WTC11 (cell line): ENCODE measurements at regions not wholly inside any gene's neighbourhood (a gene's known extent, or its start where the extent isn't known, plus 50 kb on each side); places are given as distances from the start of the nearest gene placed in this dataset.

Experiments
- ATAC-seq: fragments of 200-7000 bp; cut with Tn5 transposase; 2 replicates; pipeline ENCODE4 v1.10.0; 2021; ENCODE audit warnings: mild to moderate bottlenecking, moderate library complexity
- CTCF ChIA-PET: fragments of 300-600 bp; sonication (Branson Sonifier 250); formaldehyde crosslinking; loops from one replicate; lab custom pipeline; 2021; ENCODE audit warnings: antibody characterized with exemption; lab: Charles Lee
- POLR2A ChIA-PET: fragments of 350-600 bp; sonication (Branson Sonifier 250); formaldehyde crosslinking; loops from one replicate; lab custom pipeline; 2021; ENCODE audit warnings: antibody characterized with exemption; lab: Charles Lee
- DNase-seq: peaks from one replicate; pipeline ENCODE4 v3.0.0; 2021; ENCODE audit warnings: low spot score
- H3K27ac Mint-ChIP-seq: 2 replicates; pipeline ENCODE4 v1.8.0; 2021; ENCODE audit warnings: mixed read lengths
- H3K27me3 Mint-ChIP-seq: 2 replicates; pipeline ENCODE4 v1.8.0; 2021; ENCODE audit warnings: low read depth, mild to moderate bottlenecking, moderate library complexity, mixed read lengths
- H3K36me3 Mint-ChIP-seq: 2 replicates; pipeline ENCODE4 v1.8.0; 2021; ENCODE audit warnings: mixed read lengths
- H3K4me1 Mint-ChIP-seq: 2 replicates; pipeline ENCODE4 v1.8.0; 2022; ENCODE audit warnings: mixed read lengths
- H3K4me3 Mint-ChIP-seq: 2 replicates; pipeline ENCODE4 v1.8.0; 2021; ENCODE audit warnings: mild to moderate bottlenecking, moderate library complexity, mixed read lengths
- H3K9me3 Mint-ChIP-seq: 2 replicates; pipeline ENCODE4 v1.8.0; 2021; ENCODE audit warnings: mixed read lengths
- ATF6 ChIP-seq: sonication (generic); formaldehyde crosslinking; IDR thresholded peaks from 2 replicates; pipeline ENCODE4 v1.8.1; 2023; ENCODE audit warnings: mild to moderate bottlenecking, missing genetic modification reagents
- CDX4 ChIP-seq: fragments of 250-450 bp; sonication (Bioruptor Pico); IDR thresholded peaks from 2 replicates; pipeline ENCODE4 v1.9.0; 2021; ENCODE audit warnings: moderate library complexity, mild to moderate bottlenecking, inconsistent platforms, borderline replicate concordance
- ELF4 ChIP-seq: sonication (generic); formaldehyde crosslinking; IDR thresholded peaks from 2 replicates; pipeline ENCODE4 v1.8.1; 2022; ENCODE audit warnings: low read depth, mild to moderate bottlenecking, moderate library complexity, missing genetic modification reagents
- ERG ChIP-seq: fragments of 250-450 bp; sonication (Bioruptor Pico); IDR thresholded peaks from 2 replicates; pipeline ENCODE4 v1.8.0; 2021; ENCODE audit warnings: mild to moderate bottlenecking
- ESRRA ChIP-seq: sonication (generic); formaldehyde crosslinking; IDR thresholded peaks from 2 replicates; pipeline ENCODE4 v1.8.1; 2022; ENCODE audit warnings: mild to moderate bottlenecking, missing genetic modification reagents, borderline replicate concordance
- ETV6 ChIP-seq: sonication (generic); formaldehyde crosslinking; IDR thresholded peaks from 2 replicates; pipeline ENCODE4 v1.8.1; 2022; ENCODE audit warnings: mild to moderate bottlenecking, missing genetic modification reagents
- FOXK1 ChIP-seq: sonication (generic); formaldehyde crosslinking; IDR thresholded peaks from 2 replicates; pipeline ENCODE4 v1.8.0; 2022; ENCODE audit warnings: mild to moderate bottlenecking, moderate library complexity, missing genetic modification reagents
- FOXP4 ChIP-seq: sonication (generic); formaldehyde crosslinking; IDR thresholded peaks from 2 replicates; pipeline ENCODE4 v1.8.0; 2022; ENCODE audit warnings: mild to moderate bottlenecking, missing genetic modification reagents
- GABPB1 ChIP-seq: sonication (generic); formaldehyde crosslinking; IDR thresholded peaks from 2 replicates; pipeline ENCODE4 v1.8.1; 2023; ENCODE audit warnings: mild to moderate bottlenecking, missing genetic modification reagents
- MAX ChIP-seq: sonication (generic); formaldehyde crosslinking; IDR thresholded peaks from 2 replicates; pipeline ENCODE4 v1.8.0; 2022; ENCODE audit warnings: mild to moderate bottlenecking, missing genetic modification reagents
- NFYB ChIP-seq: sonication (generic); formaldehyde crosslinking; conservative IDR thresholded peaks from 2 replicates; pipeline ENCODE4 v1.8.0; 2022; ENCODE audit warnings: low read depth, missing genetic modification reagents
- RELA ChIP-seq: sonication (generic); formaldehyde crosslinking; IDR thresholded peaks from 2 replicates; pipeline ENCODE4 v1.8.1; 2022; ENCODE audit warnings: missing genetic modification reagents, mild to moderate bottlenecking, borderline replicate concordance
- TCF7 ChIP-seq: sonication (generic); formaldehyde crosslinking; IDR thresholded peaks from 2 replicates; pipeline ENCODE4 v1.8.0; 2022; ENCODE audit warnings: mild to moderate bottlenecking, low read depth, missing genetic modification reagents, moderate library complexity
- TP53 ChIP-seq: sonication (generic); formaldehyde crosslinking; IDR thresholded peaks from 2 replicates; pipeline ENCODE4 v1.8.1; 2023; ENCODE audit warnings: mild to moderate bottlenecking, missing genetic modification reagents
- USF2 ChIP-seq: sonication (generic); formaldehyde crosslinking; IDR thresholded peaks from 2 replicates; pipeline ENCODE4 v1.8.1; 2023; ENCODE audit warnings: mild to moderate bottlenecking, missing genetic modification reagents, moderate library complexity
- ZBTB43 ChIP-seq: sonication (generic); formaldehyde crosslinking; IDR thresholded peaks from 2 replicates; pipeline ENCODE4 v1.8.1; 2023; ENCODE audit warnings: mild to moderate bottlenecking, missing genetic modification reagents
- ZNF263 ChIP-seq: sonication (generic); formaldehyde crosslinking; IDR thresholded peaks from 2 replicates; pipeline ENCODE4 v1.8.1; 2022; ENCODE audit warnings: low read depth, mild to moderate bottlenecking, moderate library complexity, missing genetic modification reagents
- ZNF317 ChIP-seq: sonication (generic); formaldehyde crosslinking; IDR thresholded peaks from 2 replicates; pipeline ENCODE4 v1.8.1; 2023; ENCODE audit warnings: low read depth, mild to moderate bottlenecking, moderate library complexity, missing genetic modification reagents, borderline replicate concordance
- ZNF396 ChIP-seq: fragments of 250-450 bp; sonication (Bioruptor Pico); IDR thresholded peaks from 2 replicates; pipeline ENCODE4 v1.8.0; 2021; ENCODE audit warnings: mild to moderate bottlenecking, moderate library complexity, borderline replicate concordance
- ZNF671 ChIP-seq: fragments of 250-450 bp; sonication (Bioruptor Pico); IDR thresholded peaks from 2 replicates; pipeline ENCODE4 v1.8.0; 2021; ENCODE audit warnings: mild to moderate bottlenecking

GRCh38 chr7:98493030-98493778 lies 92.3 kb upstream of the BAIAP2L1 start:
- Mint-ChIP-seq H3K27me3 (no peaks in the 10 kb centered on the region; the same call in 1 of the 2 replicates), H3K36me3 (peaks cover 7% of the 10 kb centered on the region), H3K4me1 (no peaks in the 10 kb centered on the region)
- ATAC-seq, result no peak
- CTCF ChIA-PET, result no interaction called here
- TF ChIP-seq ZNF317 (CRISPR knock-in tag), result no peak
- TF ChIP-seq ERG, result no peak
- TF ChIP-seq FOXK1 (CRISPR knock-in tag), result no peak
- TF ChIP-seq TP53 (CRISPR knock-in tag), result no peak
- no peak for TF ChIP-seq ATF6 (CRISPR knock-in tag)
- no peak for TF ChIP-seq ZNF263 (CRISPR knock-in tag)
- no peak for TF ChIP-seq NFYB
- no peak for TF ChIP-seq ZNF396 (CRISPR knock-in tag)
- TF ChIP-seq ETV6, result no peak
- TF ChIP-seq, all 79 proteins: peak for 0
- H3K27ac Mint-ChIP-seq, result no peak overlapping the region
- no peak for DNase-seq
- POLR2A ChIA-PET, result no interaction called here
- H3K4me3 Mint-ChIP-seq, result no peak overlapping the region
- peaks cover 26% of the 10 kb centered on the region for H3K9me3 Mint-ChIP-seq

GRCh38 chr7:98488167-98488566 lies 87.3 kb upstream of the BAIAP2L1 start:
- CTCF ChIA-PET, result interaction anchor here (0.5 kb wide), 1 partner anchor 21 kb away, joined by 4 read pairs; no protein-coding TSS in a partner anchor

GRCh38 chr7:98483964-98484545 lies 83.2 kb upstream of the BAIAP2L1 start:
- CTCF ChIA-PET, result interaction anchor here (1.1 kb wide), 1 partner anchor 262 kb away, joined by 6 read pairs; no protein-coding TSS in a partner anchor
- peaks cover 3% of the 10 kb centered on the region; the same call in 1 of the 2 replicates for H3K4me1 Mint-ChIP-seq
- peaks cover 20% of the 10 kb centered on the region for H3K9me3 Mint-ChIP-seq
- DNase-seq, result no peak
- no peak overlapping the region for H3K27ac Mint-ChIP-seq
- H3K27me3 Mint-ChIP-seq, result no peaks in the 10 kb centered on the region
- POLR2A ChIA-PET, result no interaction called here
- H3K36me3 Mint-ChIP-seq, result peaks cover 5% of the 10 kb centered on the region
- no peak overlapping the region for H3K4me3 Mint-ChIP-seq
- no peak for ATAC-seq
- no peak for TF ChIP-seq ERG
- TF ChIP-seq ZNF671 (CRISPR knock-in tag), result no peak
- TF ChIP-seq FOXP4, result no peak
- no peak for TF ChIP-seq CDX4 (CRISPR knock-in tag)
- no peak for TF ChIP-seq ELF4 (CRISPR knock-in tag)
- no peak for TF ChIP-seq ZNF263 (CRISPR knock-in tag)
- TF ChIP-seq USF2 (CRISPR knock-in tag), result no peak
- TF ChIP-seq MAX (CRISPR knock-in tag), result no peak

More at GRCh38 chr7:98488167-98488566, 87.3 kb upstream of the BAIAP2L1 start:
- Mint-ChIP-seq H3K36me3 (no peaks in the 10 kb centered on the region), H3K4me1 (no peaks in the 10 kb centered on the region), H3K4me3 (no peak overlapping the region), H3K27me3 (no peaks in the 10 kb centered on the region), H3K27ac (no peak overlapping the region), H3K9me3 (peaks cover 8% of the 10 kb centered on the region)
- ATAC-seq, result no peak
- no peak for DNase-seq
- POLR2A ChIA-PET, result no interaction called here
- TF ChIP-seq GABPB1 (peak; percentile 63), TCF7 (CRISPR knock-in tag) (no peak), RELA (no peak), ZBTB43 (CRISPR knock-in tag) (no peak), ESRRA (CRISPR knock-in tag) (no peak), MAX (CRISPR knock-in tag) (no peak)
